SK-N-SH treated with all-trans-retinoic acid at 6 μM for 48 hours (cell line): ENCODE measurements at regions not wholly inside any gene's neighbourhood (a gene's known extent, or its start where the extent isn't known, plus 50 kb on each side); places are given as distances from the start of the nearest gene placed in this dataset.

Source experiments
- ATAC-seq: fragments of 200-7000 bp; cut with Tn5 transposase; 3 replicates; pipeline ENCODE4 v1.9.1; 2020; ENCODE audit warnings: mild to moderate bottlenecking, moderate library complexity
- ARNTL ChIP-seq: fragments of 450-650 bp; formaldehyde crosslinking; IDR thresholded peaks from 2 replicates; pipeline ENCODE4 v1.5.0; 2020; ENCODE audit warnings: low read depth, mild to moderate bottlenecking, moderate library complexity, borderline replicate concordance
- BACH2 ChIP-seq: fragments of 250-450 bp; sonication (Bioruptor Pico); IDR thresholded peaks from 2 replicates; pipeline ENCODE4 v1.9.0; 2021; ENCODE audit warnings: mild to moderate bottlenecking, borderline replicate concordance
- CSDC2 ChIP-seq: fragments of 250-450 bp; sonication (Bioruptor Pico); IDR thresholded peaks from 2 replicates; pipeline ENCODE4 v1.5.0; 2020; ENCODE audit warnings: mild to moderate bottlenecking, moderate library complexity
- ESRRG ChIP-seq: fragments of 250-450 bp; sonication (Bioruptor Pico); IDR thresholded peaks from 2 replicates; pipeline ENCODE4 v1.6.1; 2021; ENCODE audit warnings: mild to moderate bottlenecking
- GLIS3 ChIP-seq: fragments of 250-450 bp; sonication (Bioruptor Pico); IDR thresholded peaks from 2 replicates; pipeline ENCODE4 v1.5.0; 2020; ENCODE audit warnings: mild to moderate bottlenecking, moderate library complexity
- ISL1 ChIP-seq: fragments of 250-450 bp; sonication (Bioruptor Pico); IDR thresholded peaks from 2 replicates; pipeline ENCODE4 v2.1.2; 2022; ENCODE audit warnings: mild to moderate bottlenecking, moderate library complexity
- OSR1 ChIP-seq: fragments of 250-450 bp; sonication (Bioruptor Pico); IDR thresholded peaks from 2 replicates; pipeline ENCODE4 v1.8.0; 2022; ENCODE audit warnings: moderate library complexity, mild to moderate bottlenecking, inconsistent platforms
- PPARA ChIP-seq: fragments of 250-450 bp; sonication (Bioruptor Pico); IDR thresholded peaks from 2 replicates; pipeline ENCODE4 v1.5.0; 2020; ENCODE audit warnings: mild to moderate bottlenecking, borderline replicate concordance
- RARB ChIP-seq: fragments of 250-450 bp; sonication (Bioruptor Pico); IDR thresholded peaks from 2 replicates; pipeline ENCODE4 v1.8.0; 2021; ENCODE audit warnings: mild to moderate bottlenecking, moderate library complexity
- TCF4 ChIP-seq: fragments of 250-450 bp; sonication (Bioruptor Pico); IDR thresholded peaks from 2 replicates; pipeline ENCODE4 v1.8.0; 2021; ENCODE audit warnings: mild to moderate bottlenecking, moderate library complexity, borderline replicate concordance
- TOX ChIP-seq: fragments of 250-450 bp; sonication (Bioruptor Pico); IDR thresholded peaks from 2 replicates; pipeline ENCODE4 v1.8.0; 2021; ENCODE audit warnings: mild to moderate bottlenecking, moderate library complexity, borderline replicate concordance
- ZC3H10 ChIP-seq: fragments of 250-450 bp; sonication (Bioruptor Pico); IDR thresholded peaks from 2 replicates; pipeline ENCODE4 v1.5.1; 2021; ENCODE audit warnings: mild to moderate bottlenecking, moderate library complexity
- ZFP3 ChIP-seq: fragments of 250-450 bp; sonication (Bioruptor Pico); IDR thresholded peaks from 2 replicates; pipeline ENCODE4 v1.5.0; 2020; ENCODE audit warnings: mild to moderate bottlenecking, moderate library complexity
- ZFP30 ChIP-seq: fragments of 450-650 bp; formaldehyde crosslinking; IDR thresholded peaks from 2 replicates; pipeline ENCODE4 v1.5.0; 2022; ENCODE audit warnings: mild to moderate bottlenecking, moderate library complexity
- ZNF565 ChIP-seq: fragments of 450-650 bp; formaldehyde crosslinking; conservative IDR thresholded peaks from 2 replicates; pipeline ENCODE4 v1.5.0; 2020; ENCODE audit warnings: low read depth, mild to moderate bottlenecking, moderate library complexity
- ZNF70 ChIP-seq: fragments of 450-650 bp; formaldehyde crosslinking; IDR thresholded peaks from 2 replicates; pipeline ENCODE4 v1.5.0; 2020; ENCODE audit warnings: mild to moderate bottlenecking, moderate library complexity
- ZNF8 ChIP-seq: fragments of 450-650 bp; formaldehyde crosslinking; IDR thresholded peaks from 2 replicates; pipeline ENCODE4 v1.5.0; 2020; ENCODE audit warnings: mild to moderate bottlenecking, moderate library complexity
- TF ChIP-seq, protein P1 (sequence below): fragments of 250-450 bp; sonication (Bioruptor Pico); IDR thresholded peaks from 2 replicates; pipeline ENCODE4 v1.8.0; 2020; ENCODE audit warnings: mild to moderate bottlenecking, moderate library complexity, borderline replicate concordance
- TF ChIP-seq, protein P2 (sequence below): fragments of 250-450 bp; sonication (Bioruptor Pico); IDR thresholded peaks from 2 replicates; pipeline ENCODE4 v1.5.0; 2020; ENCODE audit warnings: mild to moderate bottlenecking, moderate library complexity
- TF ChIP-seq, protein P3 (sequence below): fragments of 250-450 bp; sonication (Bioruptor Pico); IDR thresholded peaks from 2 replicates; pipeline ENCODE4 v1.5.1; 2021; ENCODE audit warnings: mild to moderate bottlenecking, moderate library complexity
- TF ChIP-seq, protein P4 (sequence below): fragments of 250-450 bp; sonication (Bioruptor Pico); IDR thresholded peaks from 2 replicates; pipeline ENCODE4 v1.5.1; 2020; ENCODE audit warnings: low read depth, mild to moderate bottlenecking, moderate library complexity
- TF ChIP-seq, protein P5 (sequence below): fragments of 250-450 bp; sonication (Bioruptor Pico); IDR thresholded peaks from 2 replicates; pipeline ENCODE4 v1.8.0; 2021; ENCODE audit warnings: low read depth, mild to moderate bottlenecking, moderate library complexity, borderline replicate concordance

DNA sequence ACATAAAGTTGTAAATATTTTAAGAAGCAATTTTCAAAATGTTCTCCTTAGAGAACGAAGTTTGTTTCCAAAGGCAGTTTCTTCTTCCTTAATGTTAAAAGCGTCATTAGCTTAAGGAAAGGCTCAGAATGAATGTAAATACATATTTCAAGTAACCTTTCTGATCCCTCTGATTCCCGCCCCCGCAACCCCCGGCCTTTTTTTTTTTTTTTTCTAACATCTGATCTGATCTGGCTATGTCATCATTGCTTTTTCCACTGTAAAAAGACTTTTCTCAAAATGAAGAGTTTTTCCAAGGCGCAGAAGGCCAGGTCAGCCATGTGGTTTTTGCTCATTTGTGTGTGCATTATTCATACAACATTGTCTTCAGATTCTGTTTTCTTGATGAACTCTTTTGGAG is 57.1 kb upstream of the MEIS1 start:
- no peak for ATAC-seq
- TF ChIP-seq ZNF565 (CRISPR knock-in tag) (no peak), RARB (CRISPR knock-in tag) (no peak), ESRRG (no peak), BACH2 (CRISPR knock-in tag) (no peak), TCF4 (CRISPR knock-in tag) (no peak), PPARA (CRISPR knock-in tag) (no peak), ZFP30 (CRISPR knock-in tag) (no peak), ZNF8 (CRISPR knock-in tag) (no peak), CSDC2 (no peak), ARNTL (no peak), ZFP3 (CRISPR knock-in tag) (no peak), OSR1 (no peak), TOX (no peak)
- TF ChIP-seq, protein P1, sequence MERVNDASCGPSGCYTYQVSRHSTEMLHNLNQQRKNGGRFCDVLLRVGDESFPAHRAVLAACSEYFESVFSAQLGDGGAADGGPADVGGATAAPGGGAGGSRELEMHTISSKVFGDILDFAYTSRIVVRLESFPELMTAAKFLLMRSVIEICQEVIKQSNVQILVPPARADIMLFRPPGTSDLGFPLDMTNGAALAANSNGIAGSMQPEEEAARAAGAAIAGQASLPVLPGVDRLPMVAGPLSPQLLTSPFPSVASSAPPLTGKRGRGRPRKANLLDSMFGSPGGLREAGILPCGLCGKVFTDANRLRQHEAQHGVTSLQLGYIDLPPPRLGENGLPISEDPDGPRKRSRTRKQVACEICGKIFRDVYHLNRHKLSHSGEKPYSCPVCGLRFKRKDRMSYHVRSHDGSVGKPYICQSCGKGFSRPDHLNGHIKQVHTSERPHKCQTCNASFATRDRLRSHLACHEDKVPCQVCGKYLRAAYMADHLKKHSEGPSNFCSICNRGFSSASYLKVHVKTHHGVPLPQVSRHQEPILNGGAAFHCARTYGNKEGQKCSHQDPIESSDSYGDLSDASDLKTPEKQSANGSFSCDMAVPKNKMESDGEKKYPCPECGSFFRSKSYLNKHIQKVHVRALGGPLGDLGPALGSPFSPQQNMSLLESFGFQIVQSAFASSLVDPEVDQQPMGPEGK (CRISPR knock-in tag), result no peak
- TF ChIP-seq, protein P2, sequence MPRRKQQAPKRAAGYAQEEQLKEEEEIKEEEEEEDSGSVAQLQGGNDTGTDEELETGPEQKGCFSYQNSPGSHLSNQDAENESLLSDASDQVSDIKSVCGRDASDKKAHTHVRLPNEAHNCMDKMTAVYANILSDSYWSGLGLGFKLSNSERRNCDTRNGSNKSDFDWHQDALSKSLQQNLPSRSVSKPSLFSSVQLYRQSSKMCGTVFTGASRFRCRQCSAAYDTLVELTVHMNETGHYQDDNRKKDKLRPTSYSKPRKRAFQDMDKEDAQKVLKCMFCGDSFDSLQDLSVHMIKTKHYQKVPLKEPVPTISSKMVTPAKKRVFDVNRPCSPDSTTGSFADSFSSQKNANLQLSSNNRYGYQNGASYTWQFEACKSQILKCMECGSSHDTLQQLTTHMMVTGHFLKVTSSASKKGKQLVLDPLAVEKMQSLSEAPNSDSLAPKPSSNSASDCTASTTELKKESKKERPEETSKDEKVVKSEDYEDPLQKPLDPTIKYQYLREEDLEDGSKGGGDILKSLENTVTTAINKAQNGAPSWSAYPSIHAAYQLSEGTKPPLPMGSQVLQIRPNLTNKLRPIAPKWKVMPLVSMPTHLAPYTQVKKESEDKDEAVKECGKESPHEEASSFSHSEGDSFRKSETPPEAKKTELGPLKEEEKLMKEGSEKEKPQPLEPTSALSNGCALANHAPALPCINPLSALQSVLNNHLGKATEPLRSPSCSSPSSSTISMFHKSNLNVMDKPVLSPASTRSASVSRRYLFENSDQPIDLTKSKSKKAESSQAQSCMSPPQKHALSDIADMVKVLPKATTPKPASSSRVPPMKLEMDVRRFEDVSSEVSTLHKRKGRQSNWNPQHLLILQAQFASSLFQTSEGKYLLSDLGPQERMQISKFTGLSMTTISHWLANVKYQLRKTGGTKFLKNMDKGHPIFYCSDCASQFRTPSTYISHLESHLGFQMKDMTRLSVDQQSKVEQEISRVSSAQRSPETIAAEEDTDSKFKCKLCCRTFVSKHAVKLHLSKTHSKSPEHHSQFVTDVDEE (CRISPR knock-in tag), result no peak
- TF ChIP-seq, protein P3, sequence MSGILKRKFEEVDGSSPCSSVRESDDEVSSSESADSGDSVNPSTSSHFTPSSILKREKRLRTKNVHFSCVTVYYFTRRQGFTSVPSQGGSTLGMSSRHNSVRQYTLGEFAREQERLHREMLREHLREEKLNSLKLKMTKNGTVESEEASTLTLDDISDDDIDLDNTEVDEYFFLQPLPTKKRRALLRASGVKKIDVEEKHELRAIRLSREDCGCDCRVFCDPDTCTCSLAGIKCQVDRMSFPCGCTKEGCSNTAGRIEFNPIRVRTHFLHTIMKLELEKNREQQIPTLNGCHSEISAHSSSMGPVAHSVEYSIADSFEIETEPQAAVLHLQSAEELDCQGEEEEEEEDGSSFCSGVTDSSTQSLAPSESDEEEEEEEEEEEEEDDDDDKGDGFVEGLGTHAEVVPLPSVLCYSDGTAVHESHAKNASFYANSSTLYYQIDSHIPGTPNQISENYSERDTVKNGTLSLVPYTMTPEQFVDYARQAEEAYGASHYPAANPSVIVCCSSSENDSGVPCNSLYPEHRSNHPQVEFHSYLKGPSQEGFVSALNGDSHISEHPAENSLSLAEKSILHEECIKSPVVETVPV, result no peak
- TF ChIP-seq, protein P4, sequence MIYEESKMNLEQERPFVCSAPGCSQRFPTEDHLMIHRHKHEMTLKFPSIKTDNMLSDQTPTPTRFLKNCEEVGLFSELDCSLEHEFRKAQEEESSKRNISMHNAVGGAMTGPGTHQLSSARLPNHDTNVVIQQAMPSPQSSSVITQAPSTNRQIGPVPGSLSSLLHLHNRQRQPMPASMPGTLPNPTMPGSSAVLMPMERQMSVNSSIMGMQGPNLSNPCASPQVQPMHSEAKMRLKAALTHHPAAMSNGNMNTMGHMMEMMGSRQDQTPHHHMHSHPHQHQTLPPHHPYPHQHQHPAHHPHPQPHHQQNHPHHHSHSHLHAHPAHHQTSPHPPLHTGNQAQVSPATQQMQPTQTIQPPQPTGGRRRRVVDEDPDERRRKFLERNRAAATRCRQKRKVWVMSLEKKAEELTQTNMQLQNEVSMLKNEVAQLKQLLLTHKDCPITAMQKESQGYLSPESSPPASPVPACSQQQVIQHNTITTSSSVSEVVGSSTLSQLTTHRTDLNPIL (CRISPR knock-in tag), result no peak
- TF ChIP-seq, protein P5, sequence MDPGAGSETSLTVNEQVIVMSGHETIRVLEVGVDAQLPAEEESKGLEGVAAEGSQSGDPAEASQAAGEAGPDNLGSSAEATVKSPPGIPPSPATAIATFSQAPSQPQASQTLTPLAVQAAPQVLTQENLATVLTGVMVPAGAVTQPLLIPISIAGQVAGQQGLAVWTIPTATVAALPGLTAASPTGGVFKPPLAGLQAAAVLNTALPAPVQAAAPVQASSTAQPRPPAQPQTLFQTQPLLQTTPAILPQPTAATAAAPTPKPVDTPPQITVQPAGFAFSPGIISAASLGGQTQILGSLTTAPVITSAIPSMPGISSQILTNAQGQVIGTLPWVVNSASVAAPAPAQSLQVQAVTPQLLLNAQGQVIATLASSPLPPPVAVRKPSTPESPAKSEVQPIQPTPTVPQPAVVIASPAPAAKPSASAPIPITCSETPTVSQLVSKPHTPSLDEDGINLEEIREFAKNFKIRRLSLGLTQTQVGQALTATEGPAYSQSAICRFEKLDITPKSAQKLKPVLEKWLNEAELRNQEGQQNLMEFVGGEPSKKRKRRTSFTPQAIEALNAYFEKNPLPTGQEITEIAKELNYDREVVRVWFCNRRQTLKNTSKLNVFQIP (CRISPR knock-in tag), result no peak

DNA sequence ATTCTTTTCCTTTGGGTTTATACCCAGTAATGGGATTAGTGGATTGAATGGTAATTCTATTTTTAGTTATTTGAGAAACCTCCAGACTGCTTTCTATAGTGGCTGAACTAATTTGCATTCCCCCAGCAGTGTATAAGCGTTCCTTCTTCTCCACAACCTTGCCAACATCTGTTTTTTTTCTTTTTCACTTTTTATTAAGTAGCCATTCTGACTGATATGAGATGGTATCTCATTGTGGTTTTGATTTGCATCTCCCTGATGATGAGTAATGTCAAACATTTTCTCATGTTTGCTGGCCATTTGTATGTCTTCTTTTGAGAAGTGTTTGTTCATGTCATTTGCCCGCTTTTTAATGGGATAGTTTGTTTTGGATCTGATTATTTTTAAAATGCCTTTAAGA is 64.1 kb upstream of the MEIS1 start:
- TF ChIP-seq ISL1 (peak; percentile 68), ZNF565 (CRISPR knock-in tag) (no peak)
- no peak for ATAC-seq

DNA sequence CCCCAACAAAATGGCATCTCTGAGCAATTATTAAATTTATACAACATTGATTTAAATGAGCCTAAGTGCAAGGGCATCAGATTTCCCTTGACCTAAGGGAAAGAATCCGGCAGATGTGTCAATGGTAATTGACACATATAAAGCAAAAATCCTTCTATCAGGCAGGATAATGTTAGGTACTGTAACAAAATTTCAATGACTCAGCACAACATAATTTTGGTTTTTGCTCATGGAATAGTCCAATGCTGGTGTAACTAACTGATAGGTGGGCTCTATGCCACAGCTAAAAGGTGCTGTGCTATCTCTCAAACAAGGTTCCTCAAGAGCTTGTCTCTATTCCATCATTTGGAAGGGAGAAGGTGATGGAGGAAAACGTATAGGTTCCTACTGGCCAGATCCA is 68.3 kb upstream of the MEIS1 start:
- TF ChIP-seq OSR1, result no peak
- TF ChIP-seq, protein P1 (CRISPR knock-in tag), result no peak
- TF ChIP-seq, protein P5 (CRISPR knock-in tag), result no peak
- TF ChIP-seq RARB (CRISPR knock-in tag), result no peak
- TF ChIP-seq, protein P3, result no peak
- TF ChIP-seq ESRRG, result no peak
- no peak for TF ChIP-seq ZFP3 (CRISPR knock-in tag)
- no peak for TF ChIP-seq CSDC2
- no peak for TF ChIP-seq ARNTL
- no peak for TF ChIP-seq TOX
- no peak for TF ChIP-seq ISL1
- TF ChIP-seq ZNF70 (CRISPR knock-in tag), result no peak
- no peak for TF ChIP-seq ZFP30 (CRISPR knock-in tag)
- TF ChIP-seq ZC3H10 (CRISPR knock-in tag), result no peak
- no peak for TF ChIP-seq TCF4 (CRISPR knock-in tag)
- TF ChIP-seq BACH2 (CRISPR knock-in tag), result no peak
- no peak for TF ChIP-seq GLIS3 (CRISPR knock-in tag)
- ATAC-seq, result no peak
